ENCODE measurements at regions not wholly inside any gene's neighbourhood (a gene's known extent, or its start where the extent isn't known, plus 50 kb on each side); places are given as distances from the start of the nearest gene placed in this dataset.
A peak's percentile ranks its signal among the peaks of the same experiment; 100 is the strongest.

DNA sequence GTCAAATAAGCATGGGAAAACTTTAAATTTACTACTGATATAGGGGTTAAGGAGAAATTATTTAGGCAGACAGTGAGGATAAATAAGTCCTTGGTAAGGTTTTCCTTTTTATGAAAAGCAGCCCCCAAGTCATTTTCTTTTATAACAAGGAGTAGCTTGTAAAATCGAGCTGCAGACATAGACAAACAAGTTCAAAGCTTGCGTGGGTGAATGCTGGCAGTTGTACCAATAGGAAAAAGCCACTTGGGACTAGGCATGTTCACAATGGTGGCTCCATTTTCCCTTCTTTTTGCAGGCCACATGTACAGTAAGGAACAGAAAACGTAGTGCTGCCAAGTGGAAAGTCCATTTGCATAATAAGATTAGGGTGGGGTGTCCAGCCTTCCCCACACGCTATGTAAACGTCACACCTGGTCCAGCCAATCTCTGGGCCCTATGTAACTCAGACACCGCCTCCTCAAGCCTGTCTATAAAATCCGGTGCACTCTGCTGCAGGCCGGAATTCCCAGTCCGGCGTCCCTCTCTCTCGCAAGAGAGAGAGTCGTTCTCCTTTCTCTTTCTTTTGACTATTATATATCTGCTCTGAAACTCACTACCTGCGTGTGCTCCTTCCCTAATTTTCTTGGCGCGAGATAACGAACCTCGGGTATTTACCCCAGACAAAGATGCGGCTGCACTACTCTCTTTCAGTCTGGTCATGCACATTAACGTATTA, 217.1 kb upstream of the MAN1A1 start:
- no peaks in the 10 kb centered on the region; the same call in 1 of the 2 replicates for H3K79me2 ChIP-seq (ENCODE audit: insufficient read depth, low read depth)
- TF ChIP-seq, protein P1, sequence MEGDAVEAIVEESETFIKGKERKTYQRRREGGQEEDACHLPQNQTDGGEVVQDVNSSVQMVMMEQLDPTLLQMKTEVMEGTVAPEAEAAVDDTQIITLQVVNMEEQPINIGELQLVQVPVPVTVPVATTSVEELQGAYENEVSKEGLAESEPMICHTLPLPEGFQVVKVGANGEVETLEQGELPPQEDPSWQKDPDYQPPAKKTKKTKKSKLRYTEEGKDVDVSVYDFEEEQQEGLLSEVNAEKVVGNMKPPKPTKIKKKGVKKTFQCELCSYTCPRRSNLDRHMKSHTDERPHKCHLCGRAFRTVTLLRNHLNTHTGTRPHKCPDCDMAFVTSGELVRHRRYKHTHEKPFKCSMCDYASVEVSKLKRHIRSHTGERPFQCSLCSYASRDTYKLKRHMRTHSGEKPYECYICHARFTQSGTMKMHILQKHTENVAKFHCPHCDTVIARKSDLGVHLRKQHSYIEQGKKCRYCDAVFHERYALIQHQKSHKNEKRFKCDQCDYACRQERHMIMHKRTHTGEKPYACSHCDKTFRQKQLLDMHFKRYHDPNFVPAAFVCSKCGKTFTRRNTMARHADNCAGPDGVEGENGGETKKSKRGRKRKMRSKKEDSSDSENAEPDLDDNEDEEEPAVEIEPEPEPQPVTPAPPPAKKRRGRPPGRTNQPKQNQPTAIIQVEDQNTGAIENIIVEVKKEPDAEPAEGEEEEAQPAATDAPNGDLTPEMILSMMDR (conservative IDR thresholded peaks at IDR 0.05; ENCODE audit: low read depth, low read length), result no peak
- no peak overlapping the region for H3K27ac ChIP-seq
- no peaks in the 10 kb centered on the region for H4K20me1 ChIP-seq (ENCODE audit: insufficient read depth)
- H3K9ac ChIP-seq, result no peak overlapping the region
- H2AFZ ChIP-seq (ENCODE audit: low read depth), result no peak overlapping the region
- H3K4me3 ChIP-seq (IDR thresholded peaks at IDR 0.05; ENCODE audit: insufficient read depth, low read depth, low read length), result no peak overlapping the region
- H3K27me3 ChIP-seq (ENCODE audit: insufficient read depth, low read depth), result no peaks in the 10 kb centered on the region
- H3K4me2 ChIP-seq, result no peak overlapping the region
- peaks cover 34% of the 10 kb centered on the region for H3K4me1 ChIP-seq (ENCODE audit: low read depth, poor library complexity, severe bottlenecking)
- no peaks in the 10 kb centered on the region for H3K36me3 ChIP-seq (ENCODE audit: insufficient read depth)

- Histone ChIP-seq H3K9ac (no peak overlapping the region), H3K79me2 (ENCODE audit: insufficient read depth, low read depth) (no peaks in the 10 kb centered on the region), H3K4me3 (IDR thresholded peaks at IDR 0.05; ENCODE audit: insufficient read depth, low read depth, low read length) (no peak overlapping the region), H3K27me3 (ENCODE audit: insufficient read depth, low read depth) (no peaks in the 10 kb centered on the region), H3K27ac (no peak overlapping the region), H3K4me1 (ENCODE audit: low read depth, poor library complexity, severe bottlenecking) (peaks cover 38% of the 10 kb centered on the region), H3K4me2 (no peak overlapping the region), H4K20me1 (ENCODE audit: insufficient read depth) (no peaks in the 10 kb centered on the region), H2AFZ (ENCODE audit: low read depth) (no peak overlapping the region), H3K36me3 (ENCODE audit: insufficient read depth) (no peaks in the 10 kb centered on the region)
- TF ChIP-seq, protein P1 (conservative IDR thresholded peaks at IDR 0.05; ENCODE audit: low read depth, low read length), result no peak
Measured at GRCh38 chr6:119565893-119566292, 216.3 kb upstream of the MAN1A1 start.

DNA sequence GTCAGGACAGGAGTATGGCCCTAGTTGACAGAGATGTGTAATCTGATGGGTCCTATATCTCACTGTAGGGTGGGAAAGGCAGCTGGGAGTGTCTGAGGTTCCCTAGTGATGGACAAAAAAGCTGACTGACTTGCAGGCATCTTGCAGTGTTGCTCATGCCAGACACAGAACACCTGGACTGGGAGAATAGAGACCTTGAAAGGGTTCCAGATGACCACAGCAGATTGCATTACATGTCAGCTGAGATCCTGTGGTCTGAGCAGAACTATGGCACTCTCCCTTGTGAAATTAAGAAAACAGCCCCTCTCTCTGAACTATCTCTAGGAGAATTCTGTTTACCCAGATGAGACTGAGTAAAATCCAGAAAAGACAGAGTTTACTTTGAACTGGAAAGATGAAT, 212.6 kb upstream of the MAN1A1 start:
- Histone ChIP-seq H3K4me2 (peak overlapping the region; percentile 38; the same call in 1 of the 2 replicates), H3K27me3 (ENCODE audit: insufficient read depth, low read depth) (no peaks in the 10 kb centered on the region), H3K9ac (no peak overlapping the region), H3K4me1 (ENCODE audit: low read depth, poor library complexity, severe bottlenecking) (peaks cover 38% of the 10 kb centered on the region), H2AFZ (ENCODE audit: low read depth) (no peak overlapping the region), H3K79me2 (ENCODE audit: insufficient read depth, low read depth) (no peaks in the 10 kb centered on the region), H4K20me1 (ENCODE audit: insufficient read depth) (no peaks in the 10 kb centered on the region), H3K4me3 (IDR thresholded peaks at IDR 0.05; ENCODE audit: insufficient read depth, low read depth, low read length) (no peak overlapping the region), H3K27ac (no peak overlapping the region), H3K36me3 (ENCODE audit: insufficient read depth) (no peaks in the 10 kb centered on the region)
- TF ChIP-seq, protein P1 (conservative IDR thresholded peaks at IDR 0.05; ENCODE audit: low read depth, low read length), result no peak

- no peaks in the 10 kb centered on the region for H3K36me3 ChIP-seq (ENCODE audit: insufficient read depth)
- H3K4me3 ChIP-seq (IDR thresholded peaks at IDR 0.05; ENCODE audit: insufficient read depth, low read depth, low read length), result no peak overlapping the region
- no peak overlapping the region for H3K4me2 ChIP-seq
- H3K79me2 ChIP-seq (ENCODE audit: insufficient read depth, low read depth), result no peaks in the 10 kb centered on the region
- no peaks in the 10 kb centered on the region for H4K20me1 ChIP-seq (ENCODE audit: insufficient read depth)
- peaks cover 28% of the 10 kb centered on the region for H3K4me1 ChIP-seq (ENCODE audit: low read depth, poor library complexity, severe bottlenecking)
- H3K27ac ChIP-seq, result no peak overlapping the region
- no peak overlapping the region for H2AFZ ChIP-seq (ENCODE audit: low read depth)
- H3K27me3 ChIP-seq (ENCODE audit: insufficient read depth, low read depth), result no peaks in the 10 kb centered on the region
- H3K9ac ChIP-seq, result no peak overlapping the region
- TF ChIP-seq, protein P1 (conservative IDR thresholded peaks at IDR 0.05; ENCODE audit: low read depth, low read length), result no peak
Measured at GRCh38 chr6:119559586-119559985, 210.0 kb upstream of the MAN1A1 start.

Measured in KMS-11 (cell line).